ENCODE measurements at regions not wholly inside any gene's neighbourhood (a gene's known extent, or its start where the extent isn't known, plus 50 kb on each side); places are given as distances from the start of the nearest gene placed in this dataset.
A peak's percentile ranks its signal among the peaks of the same experiment; 100 is the strongest.

DNA sequence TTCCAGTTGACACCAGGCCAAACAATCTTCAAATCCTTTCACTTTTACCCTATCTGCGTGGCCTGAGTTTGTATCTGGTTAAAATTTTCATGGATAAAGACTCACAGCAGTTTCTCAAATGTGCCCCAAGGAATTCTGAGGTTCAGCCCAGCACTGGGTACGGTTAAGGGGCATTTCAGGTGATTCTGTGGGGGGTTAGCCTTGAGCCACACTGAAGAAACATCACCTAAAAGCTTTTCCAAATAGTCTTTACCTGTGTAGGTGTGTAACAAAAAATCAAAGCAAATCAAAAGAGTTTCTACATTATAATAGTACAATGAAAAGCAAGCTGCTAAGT, 83.8 kb upstream of the DNAJC1 start:
- peak overlapping the region; percentile 42; the same call in 1 of the 2 replicates for H3K27ac ChIP-seq (ENCODE audit: extremely low read depth, low read depth, low read length)
- ChIA-PET CTCF (interaction anchor here (0.5 to 0.9 kb wide), 4 partner anchors 16 to 702 kb away, joined by 3 read pairs; no protein-coding TSS in a partner anchor), POLR2A (interaction anchor here (1.0 kb wide), 1 partner anchor 84 kb away, joined by 4 read pairs; the partner anchor contains the start of gene DNAJC1)
- H3K4me3 ChIP-seq (ENCODE audit: low read depth, low read length) = no peak overlapping the region
- no peaks in the 10 kb centered on the region for H3K9me3 ChIP-seq (ENCODE audit: control insufficient read depth, insufficient read depth, low read depth, low read length)
- no peak for TF ChIP-seq IKZF3 (tag by site-specific recombination; IDR thresholded peaks at IDR 0.05)
- no peak for TF ChIP-seq TRIM28 (IDR thresholded peaks at IDR 0.05; ENCODE audit: borderline replicate concordance, low read length)
- no peak for TF ChIP-seq ZNF274 (IDR thresholded peaks at IDR 0.05; ENCODE audit: low read length)
- no peak for TF ChIP-seq ZNF274 (tag by site-specific recombination; IDR thresholded peaks at IDR 0.05; ENCODE audit: borderline replicate concordance)
- no peak for TF ChIP-seq ZNF416 (tag by site-specific recombination; IDR thresholded peaks at IDR 0.05)
- no peak for TF ChIP-seq ZNF248 (tag by site-specific recombination; IDR thresholded peaks at IDR 0.05)
- no peak for TF ChIP-seq ZNF140 (tag by site-specific recombination; IDR thresholded peaks at IDR 0.05)
- TF ChIP-seq, protein P1, sequence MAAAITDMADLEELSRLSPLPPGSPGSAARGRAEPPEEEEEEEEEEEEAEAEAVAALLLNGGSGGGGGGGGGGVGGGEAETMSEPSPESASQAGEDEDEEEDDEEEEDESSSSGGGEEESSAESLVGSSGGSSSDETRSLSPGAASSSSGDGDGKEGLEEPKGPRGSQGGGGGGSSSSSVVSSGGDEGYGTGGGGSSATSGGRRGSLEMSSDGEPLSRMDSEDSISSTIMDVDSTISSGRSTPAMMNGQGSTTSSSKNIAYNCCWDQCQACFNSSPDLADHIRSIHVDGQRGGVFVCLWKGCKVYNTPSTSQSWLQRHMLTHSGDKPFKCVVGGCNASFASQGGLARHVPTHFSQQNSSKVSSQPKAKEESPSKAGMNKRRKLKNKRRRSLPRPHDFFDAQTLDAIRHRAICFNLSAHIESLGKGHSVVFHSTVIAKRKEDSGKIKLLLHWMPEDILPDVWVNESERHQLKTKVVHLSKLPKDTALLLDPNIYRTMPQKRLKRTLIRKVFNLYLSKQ (tag by site-specific recombination; IDR thresholded peaks at IDR 0.05; ENCODE audit: borderline replicate concordance) = no peak
- no peak for TF ChIP-seq KLF9 (tag by site-specific recombination; IDR thresholded peaks at IDR 0.05; ENCODE audit: low read depth)
- no peak for TF ChIP-seq ZNF221 (tag by site-specific recombination; IDR thresholded peaks at IDR 0.05; ENCODE audit: borderline replicate concordance)
- TF ChIP-seq ZNF548 (tag by site-specific recombination; IDR thresholded peaks at IDR 0.05) = no peak
- no peak for TF ChIP-seq ZFHX2 (tag by site-specific recombination; conservative IDR thresholded peaks at IDR 0.05)
- TF ChIP-seq, protein P2, sequence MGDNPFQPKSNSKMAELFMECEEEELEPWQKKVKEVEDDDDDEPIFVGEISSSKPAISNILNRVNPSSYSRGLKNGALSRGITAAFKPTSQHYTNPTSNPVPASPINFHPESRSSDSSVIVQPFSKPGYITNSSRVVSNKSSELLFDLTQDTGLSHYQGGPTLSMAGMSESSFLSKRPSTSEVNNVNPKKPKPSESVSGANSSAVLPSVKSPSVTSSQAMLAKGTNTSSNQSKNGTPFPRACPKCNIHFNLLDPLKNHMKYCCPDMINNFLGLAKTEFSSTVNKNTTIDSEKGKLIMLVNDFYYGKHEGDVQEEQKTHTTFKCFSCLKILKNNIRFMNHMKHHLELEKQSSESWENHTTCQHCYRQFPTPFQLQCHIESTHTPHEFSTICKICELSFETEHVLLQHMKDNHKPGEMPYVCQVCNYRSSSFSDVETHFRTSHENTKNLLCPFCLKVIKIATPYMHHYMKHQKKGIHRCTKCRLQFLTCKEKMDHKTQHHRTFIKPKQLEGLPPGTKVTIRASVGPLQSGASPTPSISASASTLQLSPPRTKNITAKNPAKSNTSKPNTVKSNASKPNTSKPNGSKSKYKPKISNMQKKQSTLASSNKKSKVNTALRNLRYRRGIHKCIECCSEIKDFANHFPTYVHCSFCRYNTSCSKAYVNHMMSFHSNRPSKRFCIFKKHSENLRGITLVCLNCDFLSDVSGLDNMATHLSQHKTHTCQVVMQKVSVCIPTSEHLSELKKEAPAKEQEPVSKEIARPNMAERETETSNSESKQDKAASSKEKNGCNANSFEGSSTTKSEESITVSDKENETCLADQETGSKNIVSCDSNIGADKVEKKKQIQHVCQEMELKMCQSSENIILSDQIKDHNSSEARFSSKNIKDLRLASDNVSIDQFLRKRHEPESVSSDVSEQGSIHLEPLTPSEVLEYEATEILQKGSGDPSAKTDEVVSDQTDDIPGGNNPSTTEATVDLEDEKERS (tag by site-specific recombination; IDR thresholded peaks at IDR 0.05) = no peak
- TF ChIP-seq ZNF664 (tag by site-specific recombination; IDR thresholded peaks at IDR 0.05) = no peak
- no peak for TF ChIP-seq PRDM1 (tag by site-specific recombination; IDR thresholded peaks at IDR 0.05)
- no peak for TF ChIP-seq ZNF138 (tag by site-specific recombination; IDR thresholded peaks at IDR 0.05; ENCODE audit: borderline replicate concordance)
- TF ChIP-seq ZNF677 (tag by site-specific recombination; IDR thresholded peaks at IDR 0.05) = no peak
- no peak for TF ChIP-seq PBX3 (CRISPR knock-in tag; IDR thresholded peaks at IDR 0.05)
- TF ChIP-seq ZNF19 (tag by site-specific recombination; IDR thresholded peaks at IDR 0.05; ENCODE audit: low read depth) = no peak
- no peak for TF ChIP-seq ZNF121 (tag by site-specific recombination; IDR thresholded peaks at IDR 0.05)
- no peaks in the 10 kb centered on the region for H3K36me3 ChIP-seq (ENCODE audit: control insufficient read depth in 2 of 2, insufficient read depth in 1 of 2, low read length in 2 of 2)
- H3K4me1 ChIP-seq (ENCODE audit: control insufficient read depth, insufficient read depth, low read length) = peaks cover 13% of the 10 kb centered on the region

GRCh38 chr10:22086730-22087401, 83.3 kb upstream of the DNAJC1 start:
- no peaks in the 10 kb centered on the region for H3K9me3 ChIP-seq (ENCODE audit: control insufficient read depth, insufficient read depth, low read depth, low read length)
- POLR2A ChIA-PET = interaction anchor here (0.7 to 1.0 kb wide), 2 partner anchors 84 to 467 kb away, joined by 3 to 4 read pairs; partner anchors contain the start of gene DNAJC1
- CTCF ChIA-PET = interaction anchor here (0.7 kb wide), 1 partner anchor 17 kb away, joined by 3 read pairs; no protein-coding TSS in a partner anchor
- H3K4me3 ChIP-seq (ENCODE audit: low read depth, low read length) = no peak overlapping the region
- no peaks in the 10 kb centered on the region for H3K36me3 ChIP-seq (ENCODE audit: control insufficient read depth in 2 of 2, insufficient read depth in 1 of 2, low read length in 2 of 2)
- H3K27ac ChIP-seq (ENCODE audit: extremely low read depth, low read depth, low read length) = peak overlapping the region; percentile 42; the same call in 1 of the 2 replicates
- H3K4me1 ChIP-seq (ENCODE audit: control insufficient read depth, insufficient read depth, low read length) = peaks cover 13% of the 10 kb centered on the region
- TF ChIP-seq ZNF558 (tag by site-specific recombination; IDR thresholded peaks at IDR 0.05) (no peak), TCF7L2 (IDR thresholded peaks at IDR 0.05; ENCODE audit: borderline replicate concordance, low read depth, low read length) (no peak), PRDM6 (tag by site-specific recombination; IDR thresholded peaks at IDR 0.05) (peak; percentile 94), ZNF26 (tag by site-specific recombination; IDR thresholded peaks at IDR 0.05) (no peak), ZNF501 (tag by site-specific recombination; IDR thresholded peaks at IDR 0.05) (no peak), ZSCAN16 (tag by site-specific recombination; IDR thresholded peaks at IDR 0.05) (no peak), ZNF416 (tag by site-specific recombination; IDR thresholded peaks at IDR 0.05) (no peak)
- TF ChIP-seq, protein P3, sequence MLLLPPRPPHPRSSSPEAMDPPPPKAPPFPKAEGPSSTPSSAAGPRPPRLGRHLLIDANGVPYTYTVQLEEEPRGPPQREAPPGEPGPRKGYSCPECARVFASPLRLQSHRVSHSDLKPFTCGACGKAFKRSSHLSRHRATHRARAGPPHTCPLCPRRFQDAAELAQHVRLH (tag by site-specific recombination; IDR thresholded peaks at IDR 0.05) = no peak
